HFF-Myc (cell line): ENCODE measurements at regions not wholly inside any gene's neighbourhood (a gene's known extent, or its start where the extent isn't known, plus 50 kb on each side); places are given as distances from the start of the nearest gene placed in this dataset.

Source experiments
- DNase-seq: peaks from one replicate; pipeline ENCODE4 v3.0.0-alpha.2; 2011; ENCODE audit warnings: low read depth; ENCODE audit errors: extremely low read depth
- H3K4me3 ChIP-seq: replicated peaks from 2 replicates; pipeline ENCODE4 v1.5.1; 2011; ENCODE audit warnings: low read depth, mild to moderate bottlenecking, control low read depth, low read length
- CTCF ChIP-seq: IDR thresholded peaks from 2 replicates; pipeline ENCODE4 v1.5.1; 2012; ENCODE audit warnings: mild to moderate bottlenecking, low read depth, low read length, control low read depth; ENCODE audit errors: missing control alignments

- no peak for TF ChIP-seq CTCF
- H3K4me3 ChIP-seq, result no peak overlapping the region
- DNase-seq, result no peak
Measured at GRCh38 chr20:56758706-56759105, 129.6 kb downstream of the TFAP2C start.

- no peak for TF ChIP-seq CTCF
- H3K4me3 ChIP-seq, result no peak overlapping the region
- DNase-seq, result no peak
Measured at GRCh38 chr20:56759741-56760278, 130.7 kb downstream of the TFAP2C start.

GRCh38 chr20:56760610-56761009, 131.5 kb downstream of the TFAP2C start:
- no peak for DNase-seq
- no peak overlapping the region for H3K4me3 ChIP-seq
- no peak for TF ChIP-seq CTCF

- no peak for TF ChIP-seq CTCF
- H3K4me3 ChIP-seq, result no peak overlapping the region
- DNase-seq, result no peak
Measured at GRCh38 chr20:56761393-56761792, 132.3 kb downstream of the TFAP2C start.

- no peak for TF ChIP-seq CTCF
- no peak for DNase-seq
- H3K4me3 ChIP-seq, result no peak overlapping the region
Measured at GRCh38 chr20:56762401-56762800, 133.3 kb downstream of the TFAP2C start.

- no peak for TF ChIP-seq CTCF
- DNase-seq, result no peak
Measured at GRCh38 chr20:56762829-56763228, 133.7 kb downstream of the TFAP2C start.

GRCh38 chr20:56764671-56765070, 135.6 kb downstream of the TFAP2C start:
- H3K4me3 ChIP-seq, result no peak overlapping the region
- no peak for TF ChIP-seq CTCF
- no peak for DNase-seq

More at GRCh38 chr20:56762829-56763228, 133.7 kb downstream of the TFAP2C start:
- no peak overlapping the region for H3K4me3 ChIP-seq
